HG02840 (cell line): ENCODE measurements at regions not wholly inside any gene's neighbourhood (a gene's known extent, or its start where the extent isn't known, plus 50 kb on each side); places are given as distances from the start of the nearest gene placed in this dataset.
"Not testable (repeated sequence)": the region's sequence is repeated elsewhere in the genome, so short reads cannot be mapped to it uniquely, and the experiment has no call there.

Experiments
- ATAC-seq: cut with Tn5 transposase; IDR thresholded peaks from one replicate; pipeline ENCODE4 v1.9.1; 2021; ENCODE audit warnings: mild to moderate bottlenecking, moderate library complexity, moderate number of reproducible peaks; ENCODE audit not compliant: unreplicated experiment, low FRiP score

- no peak for ATAC-seq
These were observed 376.0 kb downstream of the TFEC start for GRCh38 chr7:115654384-115655214.

- no peak for ATAC-seq
These were observed 381.1 kb downstream of the TFEC start for GRCh38 chr7:115649429-115649828.

GRCh38 chr7:115647712-115648111 lies 382.9 kb downstream of the TFEC start:
- no peak for ATAC-seq

- ATAC-seq = no peak
These were observed 388.4 kb downstream of the TFEC start for GRCh38 chr7:115642194-115642593.

- no peak for ATAC-seq
These were observed 391.7 kb downstream of the TFEC start for GRCh38 chr7:115638853-115639252.

GRCh38 chr7:115637128-115637527 lies 393.4 kb downstream of the TFEC start:
- ATAC-seq = no peak

GRCh38 chr7:115635876-115636275 lies 394.7 kb downstream of the TFEC start:
- ATAC-seq = no peak

- no peak for ATAC-seq
These were observed 395.2 kb downstream of the TFEC start for GRCh38 chr7:115635376-115635775.

GRCh38 chr7:115634633-115635032 lies 395.9 kb downstream of the TFEC start:
- no peak for ATAC-seq

GRCh38 chr7:115632636-115633035 lies 397.9 kb downstream of the TFEC start:
- ATAC-seq = no peak

GRCh38 chr7:115631782-115632181 lies 398.8 kb downstream of the TFEC start:
- ATAC-seq = no peak

GRCh38 chr7:115630049-115630448 lies 400.5 kb downstream of the TFEC start:
- no peak for ATAC-seq

GRCh38 chr7:115618676-115619075 lies 411.9 kb downstream of the TFEC start:
- no peak for ATAC-seq

GRCh38 chr7:115613836-115614235 lies 416.7 kb downstream of the TFEC start:
- no peak for ATAC-seq

GRCh38 chr7:115603416-115603815 lies 427.1 kb downstream of the TFEC start:
- no peak for ATAC-seq

GRCh38 chr7:115600207-115600606 lies 430.4 kb downstream of the TFEC start:
- ATAC-seq = no peak

GRCh38 chr7:115599184-115599583 lies 431.4 kb downstream of the TFEC start:
- ATAC-seq = not testable (repeated sequence)

- not testable (repeated sequence) for ATAC-seq
These were observed 433.3 kb downstream of the TFEC start for GRCh38 chr7:115597220-115597619.

GRCh38 chr7:115593111-115593510 lies 437.5 kb downstream of the TFEC start:
- ATAC-seq = no peak

GRCh38 chr7:115585015-115585718 lies 445.4 kb downstream of the TFEC start:
- ATAC-seq = no peak

GRCh38 chr7:115582956-115583355 lies 447.6 kb downstream of the TFEC start:
- no peak for ATAC-seq

- ATAC-seq = no peak
These were observed 452.0 kb downstream of the TFEC start for GRCh38 chr7:115578576-115578975.
